Fibroblast of pulmonary artery (primary cell): ENCODE measurements at regions not wholly inside any gene's neighbourhood (a gene's known extent, or its start where the extent isn't known, plus 50 kb on each side); places are given as distances from the start of the nearest gene placed in this dataset.

Experiments used
- DNase-seq: peaks from one replicate; pipeline ENCODE4 v3.0.0-alpha.2; 2010; ENCODE audit warnings: low read depth
- H3K4me3 ChIP-seq: replicated peaks from 2 replicates; pipeline ENCODE4 v1.5.1; 2011; ENCODE audit warnings: low read depth, mild to moderate bottlenecking, control low read depth, low read length, moderate library complexity
- TF ChIP-seq, protein P1 (sequence below): IDR thresholded peaks from 2 replicates; pipeline ENCODE4 v1.5.1; 2011; ENCODE audit warnings: mild to moderate bottlenecking, control low read depth, low read length, inconsistent platforms; ENCODE audit errors: missing control alignments

DNA sequence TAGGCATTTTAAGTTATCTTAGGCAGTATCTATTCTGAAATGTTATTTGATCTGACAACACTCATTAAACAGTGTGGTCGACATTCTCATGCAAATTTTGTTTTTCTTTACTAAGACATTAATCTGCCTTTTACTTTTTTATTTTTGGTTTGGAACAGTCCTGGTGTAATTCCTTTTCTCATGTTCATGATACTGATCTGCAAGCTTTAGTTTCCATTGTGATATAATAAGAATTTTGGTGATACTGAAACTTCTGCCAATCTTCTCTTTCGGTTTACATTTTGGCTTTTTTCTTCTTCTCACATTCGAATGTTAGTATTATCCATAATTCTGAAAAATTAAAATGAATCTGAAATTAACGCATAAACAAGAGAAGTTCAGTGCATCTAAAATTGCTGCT, 281.9 kb upstream of the MTPN start:
- no peak overlapping the region for H3K4me3 ChIP-seq
- no peak for DNase-seq
- TF ChIP-seq, protein P1, sequence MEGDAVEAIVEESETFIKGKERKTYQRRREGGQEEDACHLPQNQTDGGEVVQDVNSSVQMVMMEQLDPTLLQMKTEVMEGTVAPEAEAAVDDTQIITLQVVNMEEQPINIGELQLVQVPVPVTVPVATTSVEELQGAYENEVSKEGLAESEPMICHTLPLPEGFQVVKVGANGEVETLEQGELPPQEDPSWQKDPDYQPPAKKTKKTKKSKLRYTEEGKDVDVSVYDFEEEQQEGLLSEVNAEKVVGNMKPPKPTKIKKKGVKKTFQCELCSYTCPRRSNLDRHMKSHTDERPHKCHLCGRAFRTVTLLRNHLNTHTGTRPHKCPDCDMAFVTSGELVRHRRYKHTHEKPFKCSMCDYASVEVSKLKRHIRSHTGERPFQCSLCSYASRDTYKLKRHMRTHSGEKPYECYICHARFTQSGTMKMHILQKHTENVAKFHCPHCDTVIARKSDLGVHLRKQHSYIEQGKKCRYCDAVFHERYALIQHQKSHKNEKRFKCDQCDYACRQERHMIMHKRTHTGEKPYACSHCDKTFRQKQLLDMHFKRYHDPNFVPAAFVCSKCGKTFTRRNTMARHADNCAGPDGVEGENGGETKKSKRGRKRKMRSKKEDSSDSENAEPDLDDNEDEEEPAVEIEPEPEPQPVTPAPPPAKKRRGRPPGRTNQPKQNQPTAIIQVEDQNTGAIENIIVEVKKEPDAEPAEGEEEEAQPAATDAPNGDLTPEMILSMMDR: no peak

DNA sequence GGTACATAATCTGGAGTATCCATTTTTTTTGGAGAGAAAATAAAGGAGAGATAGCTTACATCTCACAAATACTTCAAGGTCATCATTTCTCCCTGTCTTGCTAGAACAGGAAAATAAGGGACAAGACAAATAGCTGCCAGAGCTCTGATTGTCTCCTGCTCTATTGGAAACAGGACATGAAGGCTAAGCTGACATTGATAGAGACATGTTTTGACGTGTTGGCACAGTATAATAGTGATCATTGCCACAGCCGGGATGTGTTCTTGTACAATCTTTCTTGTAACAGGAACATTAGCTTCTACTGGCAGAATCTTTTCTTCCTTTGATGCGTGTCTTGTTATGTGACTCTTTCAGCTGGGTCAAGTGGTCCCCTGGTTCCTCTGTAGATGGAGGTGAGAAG, 279.3 kb upstream of the MTPN start:
- TF ChIP-seq, protein P1: no peak
- H3K4me3 ChIP-seq: no peak overlapping the region
- no peak for DNase-seq

DNA sequence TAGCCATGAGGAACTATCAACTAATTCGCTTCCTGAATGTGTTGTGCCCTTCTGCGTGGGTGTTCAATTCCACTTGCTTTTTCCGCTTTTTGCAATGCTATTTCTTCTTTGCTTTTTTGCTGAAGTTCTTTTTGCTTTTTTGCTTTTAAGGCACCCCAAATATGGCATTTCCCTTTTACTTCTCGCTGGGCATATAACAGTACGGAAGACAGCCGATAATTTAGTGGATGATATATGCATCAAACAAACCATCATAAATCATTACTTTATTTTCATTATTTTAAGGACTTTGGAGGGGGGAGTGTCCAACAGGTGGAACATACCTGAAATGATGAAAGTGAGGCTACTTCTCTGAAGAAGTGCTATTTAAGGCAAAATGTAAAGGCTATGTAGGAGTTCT, 277.0 kb upstream of the MTPN start:
- no peak for DNase-seq
- no peak overlapping the region for H3K4me3 ChIP-seq
- TF ChIP-seq, protein P1: no peak

DNA sequence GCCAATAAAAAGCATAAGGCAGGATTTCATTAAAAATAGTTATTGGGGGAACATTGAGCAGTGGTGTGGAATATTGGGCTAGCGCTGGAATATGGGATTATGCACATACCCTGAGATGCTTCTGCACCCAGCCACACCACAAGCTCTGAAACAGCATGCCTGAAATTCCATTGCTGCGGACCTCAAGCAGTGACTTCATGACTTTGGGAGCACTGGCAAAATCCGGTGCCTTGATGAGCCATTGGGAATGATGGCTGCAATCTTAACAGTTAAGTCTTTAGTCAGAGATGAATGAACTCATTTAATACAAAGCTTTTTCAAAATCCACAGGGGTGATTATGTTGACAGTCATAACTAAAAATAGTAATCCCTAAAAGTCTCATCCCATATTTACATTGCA, 274.7 kb upstream of the MTPN start:
- H3K4me3 ChIP-seq: no peak overlapping the region
- TF ChIP-seq, protein P1: no peak
- DNase-seq: no peak

DNA sequence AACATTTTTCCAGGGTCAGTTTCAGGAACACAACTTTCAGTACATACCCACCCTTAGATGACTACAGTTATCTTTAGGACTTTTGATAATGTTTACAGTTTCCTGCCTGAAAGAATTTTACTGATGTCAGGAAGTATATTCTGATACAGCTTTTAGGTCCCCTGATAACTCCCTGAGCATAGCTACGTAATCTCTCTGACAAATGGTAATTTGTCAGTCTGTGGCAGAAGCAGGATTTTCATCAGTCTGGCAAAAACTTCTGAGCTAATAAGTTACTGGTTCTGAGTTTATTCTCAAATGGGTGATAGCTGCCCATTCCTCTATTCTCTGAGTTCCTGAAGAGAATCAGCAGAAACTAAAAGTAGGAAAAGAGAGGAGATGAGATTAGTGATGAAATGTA, 270.1 kb upstream of the MTPN start:
- TF ChIP-seq, protein P1: no peak
- DNase-seq: no peak
- no peak overlapping the region for H3K4me3 ChIP-seq

DNA sequence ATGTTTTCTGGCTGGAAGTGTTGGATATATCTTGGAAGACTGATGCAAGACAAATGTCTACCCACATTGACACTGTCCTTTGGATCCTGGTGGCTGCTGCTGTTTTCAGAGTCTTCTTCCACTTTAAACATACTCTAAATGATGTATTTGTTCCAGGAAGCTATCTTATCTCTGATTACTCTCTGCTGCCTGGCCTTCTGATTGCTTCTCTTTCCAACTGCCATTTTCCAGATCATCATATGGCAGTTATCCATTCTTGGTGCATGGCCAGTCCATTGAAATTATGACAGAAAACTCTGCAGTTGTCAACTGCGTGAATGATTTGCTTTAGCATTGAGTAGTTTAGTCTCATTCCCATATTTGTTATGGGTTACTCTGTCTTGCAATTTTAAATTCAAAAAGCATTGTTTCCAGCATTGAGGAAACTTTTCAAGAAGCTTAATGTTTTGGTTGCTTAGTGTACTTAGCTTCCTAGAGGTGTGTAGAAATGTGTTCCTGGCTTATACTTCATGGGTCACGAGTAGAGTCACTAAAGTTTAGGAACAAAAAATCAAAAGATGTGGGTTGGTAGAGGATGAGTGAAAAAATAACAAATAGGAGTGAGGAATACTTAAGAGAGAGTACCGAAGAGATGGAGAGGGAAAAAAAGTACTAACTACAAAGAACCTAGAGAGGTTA, 268.3 kb upstream of the MTPN start:
- no peak overlapping the region for H3K4me3 ChIP-seq
- DNase-seq: no peak
- TF ChIP-seq, protein P1: no peak

DNA sequence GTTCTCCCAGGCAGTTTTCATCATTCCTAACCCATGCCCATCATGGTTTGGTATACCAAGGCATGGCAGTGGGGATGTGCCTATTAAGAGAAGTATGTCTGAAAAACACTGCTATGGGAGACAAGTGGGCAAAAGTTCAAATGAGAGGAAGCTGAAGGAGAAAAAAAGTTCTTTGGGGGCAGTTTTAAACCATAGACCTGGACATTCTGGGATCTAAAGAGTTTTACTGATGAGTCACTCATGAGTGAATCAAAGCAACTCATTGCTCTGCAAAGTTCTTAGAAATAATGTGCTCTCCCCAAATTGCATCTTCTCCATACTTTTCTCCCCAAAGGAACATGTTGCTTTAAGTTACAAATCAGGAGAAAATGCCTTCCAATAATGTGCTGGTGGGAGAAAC, 256.9 kb upstream of the MTPN start:
- DNase-seq: no peak
- no peak overlapping the region for H3K4me3 ChIP-seq
- TF ChIP-seq, protein P1: no peak
